PC-3 (cell line): ENCODE measurements at regions not wholly inside any gene's neighbourhood (a gene's known extent, or its start where the extent isn't known, plus 50 kb on each side); places are given as distances from the start of the nearest gene placed in this dataset.

Experiments used
- EZH2 ChIP-seq: fragments of 300-600 bp; sonication (generic); IDR thresholded peaks from one replicate; pipeline ENCODE4 v1.6.1; 2017; ENCODE audit warnings: antibody characterized with exemption, mild to moderate bottlenecking, low read length; ENCODE audit not compliant: unreplicated experiment
- TF ChIP-seq, protein P1 (sequence below): fragments of 300-600 bp; sonication (generic); conservative IDR thresholded peaks from 2 replicates; pipeline ENCODE4 v1.5.1; 2017; ENCODE audit warnings: antibody characterized with exemption, low read depth, mild to moderate bottlenecking, low read length

- TF ChIP-seq, protein P1, sequence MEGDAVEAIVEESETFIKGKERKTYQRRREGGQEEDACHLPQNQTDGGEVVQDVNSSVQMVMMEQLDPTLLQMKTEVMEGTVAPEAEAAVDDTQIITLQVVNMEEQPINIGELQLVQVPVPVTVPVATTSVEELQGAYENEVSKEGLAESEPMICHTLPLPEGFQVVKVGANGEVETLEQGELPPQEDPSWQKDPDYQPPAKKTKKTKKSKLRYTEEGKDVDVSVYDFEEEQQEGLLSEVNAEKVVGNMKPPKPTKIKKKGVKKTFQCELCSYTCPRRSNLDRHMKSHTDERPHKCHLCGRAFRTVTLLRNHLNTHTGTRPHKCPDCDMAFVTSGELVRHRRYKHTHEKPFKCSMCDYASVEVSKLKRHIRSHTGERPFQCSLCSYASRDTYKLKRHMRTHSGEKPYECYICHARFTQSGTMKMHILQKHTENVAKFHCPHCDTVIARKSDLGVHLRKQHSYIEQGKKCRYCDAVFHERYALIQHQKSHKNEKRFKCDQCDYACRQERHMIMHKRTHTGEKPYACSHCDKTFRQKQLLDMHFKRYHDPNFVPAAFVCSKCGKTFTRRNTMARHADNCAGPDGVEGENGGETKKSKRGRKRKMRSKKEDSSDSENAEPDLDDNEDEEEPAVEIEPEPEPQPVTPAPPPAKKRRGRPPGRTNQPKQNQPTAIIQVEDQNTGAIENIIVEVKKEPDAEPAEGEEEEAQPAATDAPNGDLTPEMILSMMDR, result no peak
- TF ChIP-seq EZH2, result no peak
Measured at GRCh38 chr9:20065796-20066700, 277.2 kb upstream of the SLC24A2 start.
